AG09309 (cell line): ENCODE measurements at regions not wholly inside any gene's neighbourhood (a gene's known extent, or its start where the extent isn't known, plus 50 kb on each side); places are given as distances from the start of the nearest gene placed in this dataset.
A peak's percentile ranks its signal among the peaks of the same experiment; 100 is the strongest.

Experiments
- DNase-seq: peaks from one replicate; pipeline ENCODE4 v3.0.0-alpha.2; 2010; ENCODE audit warnings: low read depth
- H3K4me3 ChIP-seq: 2 replicates; pipeline ENCODE4 v1.5.1; 2011; ENCODE audit warnings: mild to moderate bottlenecking, low read depth, low read length, moderate library complexity; ENCODE audit not compliant: control insufficient read depth
- CTCF ChIP-seq: IDR thresholded peaks from 2 replicates; pipeline ENCODE4 v1.5.1; 2011; ENCODE audit warnings: mild to moderate bottlenecking, low read depth, low read length, inconsistent platforms; ENCODE audit not compliant: insufficient read depth, control insufficient read depth; ENCODE audit errors: missing control alignments

- peak; percentile 20 for TF ChIP-seq CTCF
Observed at GRCh38 chr12:114131824-114132223, 165.7 kb upstream of the RBM19 start.

GRCh38 chr12:114123108-114123507 is 157.0 kb upstream of the RBM19 start:
- TF ChIP-seq CTCF = no peak
- no peak for DNase-seq

More at GRCh38 chr12:114131824-114132223, 165.7 kb upstream of the RBM19 start:
- no peak for DNase-seq
- H3K4me3 ChIP-seq = no peak overlapping the region

GRCh38 chr12:114122016-114122415 is 155.9 kb upstream of the RBM19 start:
- no peak for TF ChIP-seq CTCF
- no peak for DNase-seq
- no peak overlapping the region for H3K4me3 ChIP-seq

More at GRCh38 chr12:114123108-114123507, 157.0 kb upstream of the RBM19 start:
- no peak overlapping the region for H3K4me3 ChIP-seq

GRCh38 chr12:114119316-114119715 is 153.2 kb upstream of the RBM19 start:
- no peak for DNase-seq
- no peak for TF ChIP-seq CTCF
- H3K4me3 ChIP-seq = no peak overlapping the region

- no peak for TF ChIP-seq CTCF
- peak; percentile 40 for DNase-seq
- H3K4me3 ChIP-seq = no peak overlapping the region
Observed at GRCh38 chr12:114096461-114096860, 130.3 kb upstream of the RBM19 start.

- no peak overlapping the region for H3K4me3 ChIP-seq
- TF ChIP-seq CTCF = no peak
- no peak for DNase-seq
Observed at GRCh38 chr12:114093520-114093919, 127.4 kb upstream of the RBM19 start.

- H3K4me3 ChIP-seq = no peak overlapping the region
- DNase-seq = no peak
- TF ChIP-seq CTCF = no peak
Observed at GRCh38 chr12:114092981-114093380, 126.9 kb upstream of the RBM19 start.
